Mesendoderm (in vitro differentiated cells): ENCODE measurements at regions not wholly inside any gene's neighbourhood (a gene's known extent, or its start where the extent isn't known, plus 50 kb on each side); places are given as distances from the start of the nearest gene placed in this dataset.

Experiments used
- DNase-seq: peaks from one replicate; pipeline ENCODE4 v3.0.0; 2013
- H2AK5ac ChIP-seq: 2 replicates; pipeline ENCODE4 v1.6.1; 2013; ENCODE audit warnings: low read length, inconsistent platforms
- H2BK120ac ChIP-seq: 2 replicates; pipeline ENCODE4 v1.6.1; 2013; ENCODE audit warnings: low read depth, mild to moderate bottlenecking, low read length, moderate library complexity, mixed read lengths
- H2BK15ac ChIP-seq: replicated peaks from 2 replicates; pipeline ENCODE4 v1.6.1; 2013; ENCODE audit warnings: low read depth, mild to moderate bottlenecking, moderate library complexity
- H2BK5ac ChIP-seq: 2 replicates; pipeline ENCODE4 v1.6.1; 2013; ENCODE audit warnings: low read length, inconsistent platforms
- H3K18ac ChIP-seq: 2 replicates; pipeline ENCODE4 v1.6.1; 2013; ENCODE audit warnings: mild to moderate bottlenecking, low read length, mixed read lengths
- H3K23ac ChIP-seq: one replicate; pipeline ENCODE4 v1.6.1; 2013; ENCODE audit warnings: low read length
- H3K27ac ChIP-seq: 2 replicates; pipeline ENCODE4 v1.5.1; 2013; ENCODE audit warnings: low read depth, mild to moderate bottlenecking, inconsistent platforms, low read length, moderate library complexity
- H3K27me3 ChIP-seq: 2 replicates; pipeline ENCODE4 v1.6.1; 2013; ENCODE audit warnings: low read length, control low read depth, mild to moderate bottlenecking, inconsistent platforms; ENCODE audit not compliant: insufficient read depth, poor library complexity
- H3K36me3 ChIP-seq: 2 replicates; pipeline ENCODE4 v1.6.1; 2013; ENCODE audit warnings: low read length, inconsistent platforms; ENCODE audit not compliant: control insufficient read depth, insufficient read depth
- H3K4ac ChIP-seq: one replicate; pipeline ENCODE4 v1.6.1; 2013; ENCODE audit warnings: low read depth, mild to moderate bottlenecking, low read length, moderate library complexity
- H3K4me1 ChIP-seq: 2 replicates; pipeline ENCODE4 v1.6.1; 2013; ENCODE audit warnings: low read depth, low read length, inconsistent platforms; ENCODE audit not compliant: control insufficient read depth
- H3K4me2 ChIP-seq: 2 replicates; pipeline ENCODE4 v1.6.1; 2013; ENCODE audit warnings: low read length
- H3K4me3 ChIP-seq: 2 replicates; pipeline ENCODE4 v1.5.1; 2013; ENCODE audit warnings: mild to moderate bottlenecking, low read length
- H3K56ac ChIP-seq: one replicate; pipeline ENCODE4 v1.6.1; 2013; ENCODE audit warnings: low read length
- H3K79me1 ChIP-seq: 2 replicates; pipeline ENCODE4 v1.6.1; 2013; ENCODE audit warnings: low read length, inconsistent platforms
- H3K79me2 ChIP-seq: 2 replicates; pipeline ENCODE4 v1.6.1; 2013; ENCODE audit warnings: mild to moderate bottlenecking, low read length; ENCODE audit not compliant: control insufficient read depth, insufficient read depth
- H3K9ac ChIP-seq: 2 replicates; pipeline ENCODE4 v1.6.1; 2013; ENCODE audit warnings: low read length, inconsistent platforms
- H4K5ac ChIP-seq: one replicate; pipeline ENCODE4 v1.6.1; 2013; ENCODE audit warnings: low read length
- H4K8ac ChIP-seq: one replicate; pipeline ENCODE4 v1.6.1; 2013; ENCODE audit warnings: low read depth, mild to moderate bottlenecking, control low read depth, low read length, moderate library complexity
- WGBS: extraction: QIAGEN DNeasy Blood & Tissue Kit; methylation state at CpG from one replicate; pipeline ENCODE4 v1.1.7; 2013; ENCODE audit warnings: low lambda C conversion rate, missing lambda C conversion rate; ENCODE audit not compliant: insufficient coverage; ENCODE audit errors: extremely low coverage; 5-methylcytosine and 5-hydroxymethylcytosine counted together

- Histone ChIP-seq H3K4me3 (no peak overlapping the region), H3K4me2 (no peak overlapping the region), H3K23ac (no peak overlapping the region), H3K56ac (no peak overlapping the region), H3K18ac (no peak overlapping the region), H3K79me2 (no peaks in the 10 kb centered on the region), H3K36me3 (no peaks in the 10 kb centered on the region), H4K8ac (no peak overlapping the region), H2BK15ac (no peak overlapping the region), H2BK5ac (no peak overlapping the region), H3K4ac (no peak overlapping the region), H3K27ac (no peak overlapping the region), H3K79me1 (no peaks in the 10 kb centered on the region), H2BK120ac (no peak overlapping the region), H2AK5ac (no peak overlapping the region), H3K27me3 (no peaks in the 10 kb centered on the region), H4K5ac (no peak overlapping the region), H3K9ac (no peak overlapping the region), H3K4me1 (no peaks in the 10 kb centered on the region)
- DNase-seq, result peak; percentile 6
These were observed 476.8 kb downstream of the MBD2 start for GRCh38 chr18:53747663-53748160.

GRCh38 chr18:53747210-53747609 lies 477.3 kb downstream of the MBD2 start:
- Histone ChIP-seq H3K79me1 (no peaks in the 10 kb centered on the region), H3K4me1 (no peaks in the 10 kb centered on the region), H3K36me3 (no peaks in the 10 kb centered on the region), H3K56ac (no peak overlapping the region), H2AK5ac (no peak overlapping the region), H3K27ac (no peak overlapping the region), H4K5ac (no peak overlapping the region), H2BK15ac (no peak overlapping the region), H3K23ac (no peak overlapping the region), H4K8ac (no peak overlapping the region), H3K27me3 (no peaks in the 10 kb centered on the region), H3K79me2 (no peaks in the 10 kb centered on the region), H3K4me3 (no peak overlapping the region), H3K4me2 (no peak overlapping the region), H2BK120ac (no peak overlapping the region), H3K4ac (no peak overlapping the region), H3K18ac (no peak overlapping the region), H2BK5ac (no peak overlapping the region), H3K9ac (no peak overlapping the region)
- WGBS, result no CpG with 5 or more reads among the region's 2 CpGs
- DNase-seq, result no peak

GRCh38 chr18:53745986-53746385 lies 478.5 kb downstream of the MBD2 start:
- no peak for DNase-seq
- no peak overlapping the region for H2BK5ac ChIP-seq
- H3K4me2 ChIP-seq, result no peak overlapping the region
- H3K4me1 ChIP-seq, result no peaks in the 10 kb centered on the region
- no peak overlapping the region for H2BK15ac ChIP-seq
- H2BK120ac ChIP-seq, result no peak overlapping the region
- no peak overlapping the region for H3K4me3 ChIP-seq
- H3K18ac ChIP-seq, result no peak overlapping the region
- H3K79me2 ChIP-seq, result no peaks in the 10 kb centered on the region
- WGBS, result no CpG with 5 or more reads among the region's 1 CpG
- no peak overlapping the region for H3K27ac ChIP-seq
- H2AK5ac ChIP-seq, result no peak overlapping the region
- H3K56ac ChIP-seq, result no peak overlapping the region
- no peaks in the 10 kb centered on the region for H3K27me3 ChIP-seq
- no peak overlapping the region for H3K4ac ChIP-seq
- H3K9ac ChIP-seq, result no peak overlapping the region
- H4K5ac ChIP-seq, result no peak overlapping the region
- no peak overlapping the region for H3K23ac ChIP-seq
- H3K36me3 ChIP-seq, result no peaks in the 10 kb centered on the region
- no peaks in the 10 kb centered on the region for H3K79me1 ChIP-seq
- H4K8ac ChIP-seq, result no peak overlapping the region

GRCh38 chr18:53745224-53745967 lies 479.1 kb downstream of the MBD2 start:
- no peaks in the 10 kb centered on the region for H3K79me1 ChIP-seq
- no peaks in the 10 kb centered on the region for H3K4me1 ChIP-seq
- H3K23ac ChIP-seq, result no peak overlapping the region
- H3K56ac ChIP-seq, result no peak overlapping the region
- H3K27me3 ChIP-seq, result no peaks in the 10 kb centered on the region
- no peaks in the 10 kb centered on the region for H3K79me2 ChIP-seq
- no peak overlapping the region for H2AK5ac ChIP-seq
- WGBS, result no CpG with 5 or more reads among the region's 5 CpGs
- no peak overlapping the region for H3K18ac ChIP-seq
- no peak overlapping the region for H2BK120ac ChIP-seq
- no peak overlapping the region for H3K4me2 ChIP-seq
- H3K4me3 ChIP-seq, result no peak overlapping the region
- H2BK15ac ChIP-seq, result no peak overlapping the region
- no peak overlapping the region for H3K4ac ChIP-seq
- H4K8ac ChIP-seq, result no peak overlapping the region
- H3K36me3 ChIP-seq, result no peaks in the 10 kb centered on the region
- no peak overlapping the region for H2BK5ac ChIP-seq
- H3K9ac ChIP-seq, result no peak overlapping the region
- H4K5ac ChIP-seq, result no peak overlapping the region
- DNase-seq, result no peak
- H3K27ac ChIP-seq, result no peak overlapping the region

GRCh38 chr18:53739700-53740099 lies 484.8 kb downstream of the MBD2 start:
- no peak overlapping the region for H3K9ac ChIP-seq

GRCh38 chr18:53735526-53735925 lies 488.9 kb downstream of the MBD2 start:
- no CpG with 5 or more reads among the region's 1 CpG for WGBS
- no peak overlapping the region for H3K18ac ChIP-seq

More at GRCh38 chr18:53739700-53740099, 484.8 kb downstream of the MBD2 start:
- Histone ChIP-seq H3K79me2 (no peaks in the 10 kb centered on the region), H3K23ac (no peak overlapping the region), H2AK5ac (no peak overlapping the region), H2BK15ac (no peak overlapping the region), H4K8ac (no peak overlapping the region), H3K4me2 (no peak overlapping the region), H3K4ac (no peak overlapping the region), H3K36me3 (no peaks in the 10 kb centered on the region), H3K27ac (no peak overlapping the region), H3K56ac (no peak overlapping the region), H3K4me1 (no peaks in the 10 kb centered on the region), H2BK5ac (no peak overlapping the region), H4K5ac (no peak overlapping the region), H2BK120ac (no peak overlapping the region), H3K4me3 (no peak overlapping the region), H3K27me3 (no peaks in the 10 kb centered on the region), H3K79me1 (no peaks in the 10 kb centered on the region), H3K18ac (no peak overlapping the region)
- WGBS, result no CpG with 5 or more reads among the region's 5 CpGs
- DNase-seq, result no peak

More at GRCh38 chr18:53735526-53735925, 488.9 kb downstream of the MBD2 start:
- H3K79me1 ChIP-seq, result no peaks in the 10 kb centered on the region
- no peak overlapping the region for H3K4ac ChIP-seq
- H3K79me2 ChIP-seq, result no peaks in the 10 kb centered on the region
- no peak overlapping the region for H3K4me2 ChIP-seq
- H3K9ac ChIP-seq, result no peak overlapping the region
- no peak overlapping the region for H2BK5ac ChIP-seq
- no peak for DNase-seq
- no peak overlapping the region for H2BK15ac ChIP-seq
- no peak overlapping the region for H3K23ac ChIP-seq
- no peak overlapping the region for H4K8ac ChIP-seq
- H2BK120ac ChIP-seq, result no peak overlapping the region
- no peak overlapping the region for H3K27ac ChIP-seq
- no peak overlapping the region for H3K56ac ChIP-seq
- H3K4me3 ChIP-seq, result no peak overlapping the region
- H2AK5ac ChIP-seq, result no peak overlapping the region
- H3K4me1 ChIP-seq, result no peaks in the 10 kb centered on the region
- no peaks in the 10 kb centered on the region for H3K27me3 ChIP-seq
- no peak overlapping the region for H4K5ac ChIP-seq
- no peaks in the 10 kb centered on the region for H3K36me3 ChIP-seq
